ENCODE measurements at regions not wholly inside any gene's neighbourhood (a gene's known extent, or its start where the extent isn't known, plus 50 kb on each side); places are given as distances from the start of the nearest gene placed in this dataset.

- Histone ChIP-seq H3K9me3 (no peaks in the 10 kb centered on the region), H3K4me2 (no peak overlapping the region), H3K27ac (no peak overlapping the region), H3K4me3 (no peak overlapping the region), H3K4me1 (no peaks in the 10 kb centered on the region)
- ChIA-PET CTCF (no interaction called here), POLR2A (no interaction called here)
- DNase-seq (ENCODE audit: low read depth in 1 of 2, low spot score in 1 of 2) = no peak
- no peak for ATAC-seq
- TF ChIP-seq EP300 (IDR thresholded peaks at IDR 0.05) = no peak
- no peak for TF ChIP-seq ZNF302 (CRISPR knock-in tag; IDR thresholded peaks at IDR 0.05)
- TF ChIP-seq MAX (IDR thresholded peaks at IDR 0.05) = no peak
- TF ChIP-seq CEBPB (IDR thresholded peaks at IDR 0.05) = no peak
- no peak for TF ChIP-seq HEYL (CRISPR knock-in tag; IDR thresholded peaks at IDR 0.05)
- no peak for TF ChIP-seq FOXS1 (CRISPR knock-in tag; IDR thresholded peaks at IDR 0.05)
- no peak for TF ChIP-seq RCOR1 (IDR thresholded peaks at IDR 0.05; ENCODE audit: low read depth, low read length)
- TF ChIP-seq GATA3 (IDR thresholded peaks at IDR 0.05; ENCODE audit: borderline replicate concordance) = no peak
- no peak for TF ChIP-seq HMGXB4 (CRISPR knock-in tag; IDR thresholded peaks at IDR 0.05; ENCODE audit: borderline replicate concordance)
- TF ChIP-seq SREBF2 (IDR thresholded peaks at IDR 0.05) = no peak
- TF ChIP-seq HDAC2 (IDR thresholded peaks at IDR 0.05) = no peak
- no peak for TF ChIP-seq RNF2 (IDR thresholded peaks at IDR 0.05; ENCODE audit: borderline replicate concordance, low read depth)
- FAIRE-seq = no peak
Observed at GRCh38 chr6:113539623-113540022, 317.5 kb upstream of the MARCKS start.

- no peak overlapping the region for H3K4me2 ChIP-seq
- no peaks in the 10 kb centered on the region for H3K9me3 ChIP-seq
- H3K4me1 ChIP-seq = no peaks in the 10 kb centered on the region
- CTCF ChIA-PET = no interaction called here
- DNase-seq (ENCODE audit: low read depth in 1 of 2, low spot score in 1 of 2) = no peak
- no peak overlapping the region for H3K27ac ChIP-seq
- TF ChIP-seq TP53 (CRISPR knock-in tag; IDR thresholded peaks at IDR 0.05) = no peak
- no peak for TF ChIP-seq FOSB (CRISPR knock-in tag; IDR thresholded peaks at IDR 0.05)
- no peak for TF ChIP-seq NPAS2 (CRISPR knock-in tag; IDR thresholded peaks at IDR 0.05; ENCODE audit: borderline replicate concordance)
- no peak for TF ChIP-seq ZC3H11A (IDR thresholded peaks at IDR 0.05)
- no peak for TF ChIP-seq TFCP2L1 (CRISPR knock-in tag; IDR thresholded peaks at IDR 0.05)
- no peak for TF ChIP-seq MYC (IDR thresholded peaks at IDR 0.05; ENCODE audit: borderline replicate concordance, low read length)
- no peak for TF ChIP-seq POLR2AphosphoS2 (conservative IDR thresholded peaks at IDR 0.05; ENCODE audit: low read length)
- TF ChIP-seq ZNF302 (CRISPR knock-in tag; IDR thresholded peaks at IDR 0.05) = no peak
- TF ChIP-seq JUN (IDR thresholded peaks at IDR 0.05) = no peak
- TF ChIP-seq SREBF2 (IDR thresholded peaks at IDR 0.05) = no peak
- TF ChIP-seq MAFK (IDR thresholded peaks at IDR 0.05; ENCODE audit: partially characterized antibody) = no peak
- TF ChIP-seq E2F6 (IDR thresholded peaks at IDR 0.05; ENCODE audit: borderline replicate concordance, low read depth) = no peak
- no peak for TF ChIP-seq RARB (CRISPR knock-in tag; IDR thresholded peaks at IDR 0.05)
- POLR2A ChIA-PET = no interaction called here
- no peak for ATAC-seq
- H3K4me3 ChIP-seq = no peak overlapping the region
- FAIRE-seq = no peak
Observed at GRCh38 chr6:113540466-113540865, 316.7 kb upstream of the MARCKS start.

- FAIRE-seq = no peak
- TF ChIP-seq ZFP36 (IDR thresholded peaks at IDR 0.05; ENCODE audit: borderline replicate concordance, partially characterized antibody) = no peak
- TF ChIP-seq JUNB (IDR thresholded peaks at IDR 0.05) = no peak
- TF ChIP-seq RAD21 (conservative IDR thresholded peaks at IDR 0.05 in 1 of 2, IDR thresholded peaks at IDR 0.05 in 1 of 2) = no peak
Observed at GRCh38 chr6:113551168-113551567, 306.0 kb upstream of the MARCKS start.

More at GRCh38 chr6:113551168-113551567, 306.0 kb upstream of the MARCKS start:
- H3K4me1 ChIP-seq = no peaks in the 10 kb centered on the region
- H3K4me3 ChIP-seq = no peak overlapping the region
- DNase-seq (ENCODE audit: low read depth in 1 of 2, low spot score in 1 of 2) = no peak
- H3K9me3 ChIP-seq = no peaks in the 10 kb centered on the region
- WGBS (ENCODE audit: missing lambda C conversion rate) = 90% methylated on average over 2 of the region's 2 CpGs
- H3K27ac ChIP-seq = no peak overlapping the region
- ChIA-PET CTCF (no interaction called here), POLR2A (no interaction called here)
- no peak overlapping the region for H3K4me2 ChIP-seq
- no peak for ATAC-seq

Measured in A549 (cell line).